GM12878 (cell line): ENCODE measurements at regions not wholly inside any gene's neighbourhood (a gene's known extent, or its start where the extent isn't known, plus 50 kb on each side); places are given as distances from the start of the nearest gene placed in this dataset.

Experiments
- ATAC-seq: fragments of 200-7000 bp; cut with Tn5 transposase; 3 replicates; pipeline ENCODE4 v1.9.1; 2020; ENCODE audit warnings: mild to moderate bottlenecking, moderate library complexity
- BruUV-seq: library from RNA; stranded (reverse); fragments of 400-500 nt; replicated peaks from 2 replicates; lab custom pipeline; 2021; lab: Mats Ljungman, UMichigan
- CTCF ChIA-PET: fragments of 300-600 bp; sonication (Branson Sonifier 250); formaldehyde crosslinking; extraction: SDS; loops from one replicate; lab custom pipeline; 2021; ENCODE audit warnings: inconsistent platforms; lab: Yijun Ruan, JAX
- POLR2A ChIA-PET: fragments of 350-600 bp; formaldehyde crosslinking; extraction: SDS; loops from one replicate; lab custom pipeline; 2021; ENCODE audit warnings: inconsistent platforms; lab: Charles Lee
- RAD21 ChIA-PET: fragments of 300-600 bp; sonication (Branson Sonifier 250); formaldehyde crosslinking; loops from one replicate; lab custom pipeline; 2023; ENCODE audit warnings: antibody characterized with exemption; ENCODE audit not compliant: unreplicated experiment; lab: Charles Lee
- SMC1A ChIA-PET: fragments of 300-600 bp; sonication (Branson Sonifier 250); formaldehyde crosslinking; loops from one replicate; lab custom pipeline; 2023; ENCODE audit not compliant: unreplicated experiment, uncharacterized antibody; lab: Charles Lee
- DNase-seq: peaks from one replicate; pipeline ENCODE4 v3.0.0-alpha.2; 2011; ENCODE audit warnings: low read depth, low spot score
- FAIRE-seq: peaks from 3 replicates; lab custom pipeline; 2011; peaks lifted over from hg19 to GRCh38; lab: Jason Lieb, UNC
- H2AFZ ChIP-seq: 2 replicates; pipeline ENCODE4 v1.6.0; 2011; ENCODE audit warnings: low read depth, low read length, control low read depth; ENCODE audit not compliant: control insufficient read depth
- H3K27ac ChIP-seq: 2 replicates; pipeline ENCODE4 v1.5.1; 2011; ENCODE audit warnings: control low read depth; ENCODE audit not compliant: control insufficient read depth, insufficient read depth
- H3K27me3 ChIP-seq, 2 experiments: replicated peaks in 1 of 2; 2 replicates each; pipeline versions ENCODE4 v1.6.0 to v1.6.1; 2011; ENCODE audit warnings: low read length in 1 of 2; ENCODE audit not compliant: control insufficient read depth in 2 of 2, insufficient read depth in 2 of 2
- H3K36me3 ChIP-seq, 2 experiments: 2 replicates each; pipeline ENCODE4 v1.5.1; 2011; ENCODE audit warnings: low read length in 1 of 2; ENCODE audit not compliant: control insufficient read depth in 2 of 2, insufficient read depth in 2 of 2
- H3K4me1 ChIP-seq: 2 replicates; pipeline ENCODE4 v1.6.1; 2011; ENCODE audit warnings: mild to moderate bottlenecking, low read length, moderate library complexity, mixed read lengths; ENCODE audit not compliant: control insufficient read depth, insufficient read depth
- H3K4me2 ChIP-seq: 2 replicates; pipeline ENCODE4 v1.6.0; 2011; ENCODE audit warnings: control low read depth; ENCODE audit not compliant: control insufficient read depth, insufficient read depth
- H3K4me3 ChIP-seq: fragments of 200-600 bp; sonication (generic); 2 replicates; pipeline ENCODE4 v1.5.1; 2016
- H3K79me2 ChIP-seq: 2 replicates; pipeline ENCODE4 v1.6.0; 2011; ENCODE audit warnings: low read length; ENCODE audit not compliant: control insufficient read depth, insufficient read depth
- H3K9ac ChIP-seq: 2 replicates; pipeline ENCODE4 v1.8.0; 2011; ENCODE audit warnings: low read length, control low read depth, mixed read lengths; ENCODE audit not compliant: control insufficient read depth, insufficient read depth
- H3K9me3 ChIP-seq: replicated peaks from 3 replicates; pipeline ENCODE4 v1.5.1; 2011; ENCODE audit warnings: mild to moderate bottlenecking, low read length; ENCODE audit not compliant: control insufficient read depth, insufficient read depth
- H4K20me1 ChIP-seq: 2 replicates; pipeline ENCODE4 v1.6.0; 2011; ENCODE audit not compliant: control insufficient read depth, insufficient read depth
- CHD1 ChIP-seq: IDR thresholded peaks from 2 replicates; pipeline ENCODE4 v1.6.1; 2012; ENCODE audit warnings: low read depth, low read length, improper control_type of control experiment
- GATAD2B ChIP-seq: fragments of 450-650 bp; conservative IDR thresholded peaks from 2 replicates; pipeline ENCODE4 v1.6.1; 2017; ENCODE audit warnings: low read depth, mild to moderate bottlenecking, moderate library complexity
- KAT2A ChIP-seq: conservative IDR thresholded peaks from 2 replicates; pipeline ENCODE4 v1.6.1; 2011; ENCODE audit warnings: low read depth, low read length; ENCODE audit not compliant: control insufficient read depth
- SREBF1 ChIP-seq: IDR thresholded peaks from 2 replicates; pipeline ENCODE4 v1.6.1; 2012; ENCODE audit warnings: mild to moderate bottlenecking, low read length
- STAT1 ChIP-seq: fragments of 450-650 bp; conservative IDR thresholded peaks from 2 replicates; pipeline ENCODE4 v1.6.1; 2014; ENCODE audit warnings: antibody characterized with exemption, mild to moderate bottlenecking
- TCF7 ChIP-seq: IDR thresholded peaks from 2 replicates; pipeline ENCODE4 v1.6.1; 2014; ENCODE audit warnings: antibody characterized with exemption, borderline replicate concordance
- WRNIP1 ChIP-seq: IDR thresholded peaks from 2 replicates; pipeline ENCODE4 v1.6.1; 2011; ENCODE audit warnings: low read depth, low read length, improper control_type of control experiment, borderline replicate concordance
- WGBS: methylation state at CpG from one replicate; pipeline ENCODE4 v1.1.6; 2016; ENCODE audit warnings: low lambda C conversion rate; ENCODE audit not compliant: insufficient replicate concordance, insufficient coverage; ENCODE audit errors: missing lambda C conversion rate; 5-methylcytosine and 5-hydroxymethylcytosine counted together
- in situ Hi-C: fragments of 300-500 bp; cut with MboI; formaldehyde crosslinking; loops from 9 replicates; pipeline ENCODE4 v1.14.3; 2018; ENCODE audit warnings: mixed read lengths
- intact Hi-C: fragments of 100-400 bp; cut with micrococcal nuclease; formaldehyde crosslinking; loops from one replicate; pipeline ENCODE4 v1.14.2; 2022; ENCODE audit not compliant: unreplicated experiment
- TF ChIP-seq, protein P1 (sequence below): fragments of 450-650 bp; conservative IDR thresholded peaks from 2 replicates; pipeline ENCODE4 v1.6.1; 2017; ENCODE audit warnings: mild to moderate bottlenecking, moderate library complexity
- TF ChIP-seq, protein P2 (sequence below): fragments of 450-650 bp; formaldehyde crosslinking; IDR thresholded peaks from 2 replicates; pipeline ENCODE4 v1.5.0; 2022; ENCODE audit warnings: mild to moderate bottlenecking, missing genetic modification characterization

DNA sequence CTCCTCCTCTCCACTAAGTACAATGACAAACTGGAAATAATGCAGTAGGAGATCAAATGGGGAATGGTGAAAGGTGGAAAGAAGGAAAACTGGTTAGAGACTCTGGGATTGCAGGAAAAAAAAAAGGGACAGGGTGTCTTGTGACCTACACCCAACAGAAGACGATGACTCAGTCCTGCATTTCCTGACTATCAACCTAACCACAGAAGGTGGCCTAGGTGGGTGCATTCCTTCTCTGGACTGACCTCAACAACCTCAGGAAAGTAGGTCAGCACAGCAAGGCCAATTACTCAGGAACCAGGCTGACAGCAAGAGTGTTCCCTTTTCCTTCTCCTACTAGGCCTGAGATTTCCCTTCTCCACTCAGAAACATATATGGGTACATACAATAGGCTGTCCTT lies 1386.4 kb upstream of the ZEB2 start:
- Histone ChIP-seq H3K27ac (no peak overlapping the region), H3K27me3 (no peaks in the 10 kb centered on the region), H3K4me3 (no peak overlapping the region), H4K20me1 (no peaks in the 10 kb centered on the region), H3K9me3 (no peaks in the 10 kb centered on the region; the same call in 2 of the 3 replicates), H3K36me3 (no peaks in the 10 kb centered on the region), H2AFZ (no peak overlapping the region), H3K4me1 (no peaks in the 10 kb centered on the region), H3K9ac (no peak overlapping the region), H3K79me2 (no peaks in the 10 kb centered on the region), H3K4me2 (no peak overlapping the region)
- ChIA-PET POLR2A (no interaction called here), CTCF (no interaction called here), SMC1A (no interaction called here), RAD21 (no interaction called here)
- FAIRE-seq: no peak
- intact Hi-C loops: no loop called here
- BruUV-seq: no TSS peak
- 33% methylated on average over 1 of the region's 1 CpG for WGBS
- no peak for DNase-seq
- TF ChIP-seq KAT2A: no peak
- no peak for TF ChIP-seq SREBF1
- TF ChIP-seq, protein P1, sequence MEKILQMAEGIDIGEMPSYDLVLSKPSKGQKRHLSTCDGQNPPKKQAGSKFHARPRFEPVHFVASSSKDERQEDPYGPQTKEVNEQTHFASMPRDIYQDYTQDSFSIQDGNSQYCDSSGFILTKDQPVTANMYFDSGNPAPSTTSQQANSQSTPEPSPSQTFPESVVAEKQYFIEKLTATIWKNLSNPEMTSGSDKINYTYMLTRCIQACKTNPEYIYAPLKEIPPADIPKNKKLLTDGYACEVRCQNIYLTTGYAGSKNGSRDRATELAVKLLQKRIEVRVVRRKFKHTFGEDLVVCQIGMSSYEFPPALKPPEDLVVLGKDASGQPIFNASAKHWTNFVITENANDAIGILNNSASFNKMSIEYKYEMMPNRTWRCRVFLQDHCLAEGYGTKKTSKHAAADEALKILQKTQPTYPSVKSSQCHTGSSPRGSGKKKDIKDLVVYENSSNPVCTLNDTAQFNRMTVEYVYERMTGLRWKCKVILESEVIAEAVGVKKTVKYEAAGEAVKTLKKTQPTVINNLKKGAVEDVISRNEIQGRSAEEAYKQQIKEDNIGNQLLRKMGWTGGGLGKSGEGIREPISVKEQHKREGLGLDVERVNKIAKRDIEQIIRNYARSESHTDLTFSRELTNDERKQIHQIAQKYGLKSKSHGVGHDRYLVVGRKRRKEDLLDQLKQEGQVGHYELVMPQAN: no peak
- no peak for TF ChIP-seq GATAD2B
- TF ChIP-seq WRNIP1: no peak
- TF ChIP-seq TCF7: no peak
- no peak for TF ChIP-seq STAT1
- in situ Hi-C loops: no loop called here
- ATAC-seq: no peak

DNA sequence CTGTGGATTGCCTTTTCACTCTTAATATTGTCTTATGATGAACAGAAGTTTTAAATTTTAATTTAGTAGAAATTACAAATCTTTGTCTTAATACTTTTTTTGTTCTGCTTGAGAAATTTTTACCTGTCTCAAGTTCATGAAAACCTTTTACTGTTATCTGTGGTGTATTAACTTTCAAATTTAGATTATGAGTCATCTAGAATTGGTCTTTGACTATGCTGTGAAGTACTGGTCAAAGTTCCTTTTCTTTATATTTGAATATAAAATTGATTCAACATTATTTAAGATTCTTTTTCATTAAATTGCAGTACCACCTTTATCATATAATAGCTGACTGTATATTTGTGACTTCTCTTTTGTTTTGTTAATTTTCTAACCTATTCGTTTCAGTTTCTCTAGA lies 1385.5 kb upstream of the ZEB2 start:
- Histone ChIP-seq H3K9ac (no peak overlapping the region), H4K20me1 (no peaks in the 10 kb centered on the region), H3K9me3 (no peaks in the 10 kb centered on the region; the same call in 2 of the 3 replicates), H3K79me2 (no peaks in the 10 kb centered on the region), H3K36me3 (no peaks in the 10 kb centered on the region), H3K4me2 (no peak overlapping the region), H3K27me3 (no peaks in the 10 kb centered on the region)
- ChIA-PET CTCF (no interaction called here), POLR2A (no interaction called here), SMC1A (interaction anchor here (0.9 kb wide), 1 partner anchor 472 kb away, joined by 3 read pairs; no protein-coding TSS in a partner anchor), RAD21 (no interaction called here)
- WGBS: 6% methylated on average over 1 of the region's 1 CpG
- DNase-seq: no peak
- FAIRE-seq: no peak
- ATAC-seq: no peak
- no TSS peak for BruUV-seq
- no peak for TF ChIP-seq CHD1
- TF ChIP-seq, protein P2, sequence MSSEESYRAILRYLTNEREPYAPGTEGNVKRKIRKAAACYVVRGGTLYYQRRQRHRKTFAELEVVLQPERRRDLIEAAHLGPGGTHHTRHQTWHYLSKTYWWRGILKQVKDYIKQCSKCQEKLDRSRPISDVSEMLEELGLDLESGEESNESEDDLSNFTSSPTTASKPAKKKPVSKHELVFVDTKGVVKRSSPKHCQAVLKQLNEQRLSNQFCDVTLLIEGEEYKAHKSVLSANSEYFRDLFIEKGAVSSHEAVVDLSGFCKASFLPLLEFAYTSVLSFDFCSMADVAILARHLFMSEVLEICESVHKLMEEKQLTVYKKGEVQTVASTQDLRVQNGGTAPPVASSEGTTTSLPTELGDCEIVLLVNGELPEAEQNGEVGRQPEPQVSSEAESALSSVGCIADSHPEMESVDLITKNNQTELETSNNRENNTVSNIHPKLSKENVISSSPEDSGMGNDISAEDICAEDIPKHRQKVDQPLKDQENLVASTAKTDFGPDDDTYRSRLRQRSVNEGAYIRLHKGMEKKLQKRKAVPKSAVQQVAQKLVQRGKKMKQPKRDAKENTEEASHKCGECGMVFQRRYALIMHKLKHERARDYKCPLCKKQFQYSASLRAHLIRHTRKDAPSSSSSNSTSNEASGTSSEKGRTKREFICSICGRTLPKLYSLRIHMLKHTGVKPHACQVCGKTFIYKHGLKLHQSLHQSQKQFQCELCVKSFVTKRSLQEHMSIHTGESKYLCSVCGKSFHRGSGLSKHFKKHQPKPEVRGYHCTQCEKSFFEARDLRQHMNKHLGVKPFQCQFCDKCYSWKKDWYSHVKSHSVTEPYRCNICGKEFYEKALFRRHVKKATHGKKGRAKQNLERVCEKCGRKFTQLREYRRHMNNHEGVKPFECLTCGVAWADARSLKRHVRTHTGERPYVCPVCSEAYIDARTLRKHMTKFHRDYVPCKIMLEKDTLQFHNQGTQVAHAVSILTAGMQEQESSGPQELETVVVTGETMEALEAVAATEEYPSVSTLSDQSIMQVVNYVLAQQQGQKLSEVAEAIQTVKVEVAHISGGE (CRISPR knock-in tag): no peak
- TF ChIP-seq, all 136 proteins: peak for 0
- no peak overlapping the region for H3K27ac ChIP-seq
- intact Hi-C loops (no loop called here), in situ Hi-C loops (no loop called here)
- H3K4me3 ChIP-seq: no peak overlapping the region
- H2AFZ ChIP-seq: no peak overlapping the region
- H3K4me1 ChIP-seq: no peaks in the 10 kb centered on the region
